Rectal smooth muscle tissue (tissue), 1 donor: ENCODE measurements at regions not wholly inside any gene's neighbourhood (a gene's known extent, or its start where the extent isn't known, plus 50 kb on each side); places are given as distances from the start of the nearest gene placed in this dataset.

Experiments used
- H3K27ac ChIP-seq: one replicate; pipeline ENCODE4 v1.7.0; 2013; ENCODE audit warnings: low read depth, low read length, inconsistent platforms
- H3K27me3 ChIP-seq: one replicate; pipeline ENCODE4 v1.7.0; 2013; ENCODE audit warnings: low read length; ENCODE audit not compliant: control insufficient read depth, insufficient read depth
- H3K36me3 ChIP-seq: one replicate; pipeline ENCODE4 v1.7.0; 2013; ENCODE audit warnings: low read length; ENCODE audit not compliant: control insufficient read depth, insufficient read depth
- H3K4me1 ChIP-seq: one replicate; pipeline ENCODE4 v1.7.0; 2013; ENCODE audit warnings: low read length; ENCODE audit not compliant: control insufficient read depth, insufficient read depth
- H3K4me3 ChIP-seq: one replicate; pipeline ENCODE4 v1.7.0; 2013; ENCODE audit warnings: low read length
- H3K9ac ChIP-seq: one replicate; pipeline ENCODE4 v1.7.0; 2013; ENCODE audit warnings: low read length

- no peak overlapping the region for H3K4me3 ChIP-seq
- H3K36me3 ChIP-seq, result no peaks in the 10 kb centered on the region
- H3K27ac ChIP-seq, result no peak overlapping the region
- no peaks in the 10 kb centered on the region for H3K27me3 ChIP-seq
- H3K9ac ChIP-seq, result no peak overlapping the region
- no peaks in the 10 kb centered on the region for H3K4me1 ChIP-seq
These were observed 190.3 kb upstream of the CDYL start for GRCh38 chr6:4585682-4586468.

GRCh38 chr6:4584801-4585200 is 191.4 kb upstream of the CDYL start:
- Histone ChIP-seq H3K36me3 (no peaks in the 10 kb centered on the region), H3K27me3 (no peaks in the 10 kb centered on the region), H3K4me1 (no peaks in the 10 kb centered on the region), H3K27ac (no peak overlapping the region), H3K9ac (no peak overlapping the region), H3K4me3 (no peak overlapping the region)

GRCh38 chr6:4582506-4583417 is 193.4 kb upstream of the CDYL start:
- no peak overlapping the region for H3K27ac ChIP-seq
- no peaks in the 10 kb centered on the region for H3K27me3 ChIP-seq
- no peaks in the 10 kb centered on the region for H3K4me1 ChIP-seq
- no peaks in the 10 kb centered on the region for H3K36me3 ChIP-seq
- H3K4me3 ChIP-seq, result no peak overlapping the region
- H3K9ac ChIP-seq, result no peak overlapping the region

GRCh38 chr6:4581468-4582385 is 194.5 kb upstream of the CDYL start:
- no peak overlapping the region for H3K4me3 ChIP-seq
- H3K9ac ChIP-seq, result no peak overlapping the region
- H3K27me3 ChIP-seq, result no peaks in the 10 kb centered on the region
- no peaks in the 10 kb centered on the region for H3K36me3 ChIP-seq
- H3K4me1 ChIP-seq, result peaks cover 2% of the 10 kb centered on the region
- no peak overlapping the region for H3K27ac ChIP-seq

- peaks cover 2% of the 10 kb centered on the region for H3K4me1 ChIP-seq
- no peak overlapping the region for H3K4me3 ChIP-seq
- H3K27me3 ChIP-seq, result no peaks in the 10 kb centered on the region
- H3K36me3 ChIP-seq, result no peaks in the 10 kb centered on the region
- no peak overlapping the region for H3K9ac ChIP-seq
- no peak overlapping the region for H3K27ac ChIP-seq
These were observed 195.8 kb upstream of the CDYL start for GRCh38 chr6:4580361-4580760.

- peaks cover 2% of the 10 kb centered on the region for H3K4me1 ChIP-seq
- H3K27me3 ChIP-seq, result no peaks in the 10 kb centered on the region
- H3K36me3 ChIP-seq, result no peaks in the 10 kb centered on the region
- H3K4me3 ChIP-seq, result no peak overlapping the region
- H3K9ac ChIP-seq, result no peak overlapping the region
- no peak overlapping the region for H3K27ac ChIP-seq
These were observed 198.8 kb upstream of the CDYL start for GRCh38 chr6:4577406-4577805.

- H3K27me3 ChIP-seq, result no peaks in the 10 kb centered on the region
- no peaks in the 10 kb centered on the region for H3K36me3 ChIP-seq
- H3K27ac ChIP-seq, result no peak overlapping the region
- H3K4me3 ChIP-seq, result no peak overlapping the region
- no peak overlapping the region for H3K9ac ChIP-seq
- H3K4me1 ChIP-seq, result peaks cover 2% of the 10 kb centered on the region
These were observed 200.5 kb upstream of the CDYL start for GRCh38 chr6:4575714-4576113.

- Histone ChIP-seq H3K4me1 (peaks cover 2% of the 10 kb centered on the region), H3K9ac (no peak overlapping the region), H3K27me3 (no peaks in the 10 kb centered on the region), H3K27ac (no peak overlapping the region), H3K4me3 (no peak overlapping the region), H3K36me3 (no peaks in the 10 kb centered on the region)
These were observed 202.2 kb upstream of the CDYL start for GRCh38 chr6:4574007-4574406.

GRCh38 chr6:4571011-4571410 is 205.2 kb upstream of the CDYL start:
- H3K9ac ChIP-seq, result no peak overlapping the region
- no peak overlapping the region for H3K4me3 ChIP-seq
- no peaks in the 10 kb centered on the region for H3K4me1 ChIP-seq
- no peaks in the 10 kb centered on the region for H3K27me3 ChIP-seq
- no peak overlapping the region for H3K27ac ChIP-seq
- no peaks in the 10 kb centered on the region for H3K36me3 ChIP-seq

GRCh38 chr6:4568138-4568537 is 208.1 kb upstream of the CDYL start:
- Histone ChIP-seq H3K4me1 (no peaks in the 10 kb centered on the region), H3K27ac (no peak overlapping the region), H3K27me3 (no peaks in the 10 kb centered on the region), H3K36me3 (no peaks in the 10 kb centered on the region), H3K4me3 (no peak overlapping the region), H3K9ac (no peak overlapping the region)

GRCh38 chr6:4567141-4567540 is 209.1 kb upstream of the CDYL start:
- Histone ChIP-seq H3K9ac (no peak overlapping the region), H3K27me3 (no peaks in the 10 kb centered on the region), H3K36me3 (no peaks in the 10 kb centered on the region), H3K4me3 (no peak overlapping the region), H3K4me1 (no peaks in the 10 kb centered on the region), H3K27ac (no peak overlapping the region)
